ENCODE measurements at regions not wholly inside any gene's neighbourhood (a gene's known extent, or its start where the extent isn't known, plus 50 kb on each side); places are given as distances from the start of the nearest gene placed in this dataset.

GRCh38 chr10:120715171-120715570 is 136.0 kb upstream of the WDR11 start:
- H3K36me3 Mint-ChIP-seq (ENCODE audit: low read depth): no peaks in the 10 kb centered on the region
- no peak overlapping the region for H3K4me3 Mint-ChIP-seq
- H3K4me1 Mint-ChIP-seq (ENCODE audit: low read depth): no peaks in the 10 kb centered on the region
- H3K9me3 Mint-ChIP-seq: no peaks in the 10 kb centered on the region
- intact Hi-C loops (cut with micrococcal nuclease): loop anchor here (5.0 kb wide), 1 partner anchor 957 kb away; no protein-coding TSS in a partner anchor
- H3K27me3 Mint-ChIP-seq (ENCODE audit: insufficient read depth): no peaks in the 10 kb centered on the region
- DNase-seq (ENCODE audit: low spot score): no peak
- no peak overlapping the region for H3K27ac Mint-ChIP-seq

GRCh38 chr10:120719333-120719732 is 131.8 kb upstream of the WDR11 start:
- no peak for DNase-seq (ENCODE audit: low spot score)
- H3K4me1 Mint-ChIP-seq (ENCODE audit: low read depth): no peaks in the 10 kb centered on the region
- H3K36me3 Mint-ChIP-seq (ENCODE audit: low read depth): no peaks in the 10 kb centered on the region
- H3K9me3 Mint-ChIP-seq: no peaks in the 10 kb centered on the region
- no peak overlapping the region for H3K27ac Mint-ChIP-seq
- H3K4me3 Mint-ChIP-seq: no peak overlapping the region
- no peaks in the 10 kb centered on the region for H3K27me3 Mint-ChIP-seq (ENCODE audit: insufficient read depth)
- intact Hi-C loops (cut with micrococcal nuclease): loop anchor here (5.0 kb wide), 1 partner anchor 953 kb away; no protein-coding TSS in a partner anchor

GRCh38 chr10:120727001-120727400 is 124.2 kb upstream of the WDR11 start:
- intact Hi-C loops (cut with micrococcal nuclease): no loop called here
- H3K27ac Mint-ChIP-seq: no peak overlapping the region
- no peaks in the 10 kb centered on the region for H3K9me3 Mint-ChIP-seq

GRCh38 chr10:120729547-120729946 is 121.6 kb upstream of the WDR11 start:
- Mint-ChIP-seq H3K27ac (no peak overlapping the region), H3K27me3 (ENCODE audit: insufficient read depth) (no peaks in the 10 kb centered on the region), H3K36me3 (ENCODE audit: low read depth) (no peaks in the 10 kb centered on the region), H3K9me3 (no peaks in the 10 kb centered on the region), H3K4me3 (no peak overlapping the region), H3K4me1 (ENCODE audit: low read depth) (no peaks in the 10 kb centered on the region)
- intact Hi-C loops (cut with micrococcal nuclease): no loop called here
- DNase-seq (ENCODE audit: low spot score): no peak

More at GRCh38 chr10:120727001-120727400, 124.2 kb upstream of the WDR11 start:
- H3K36me3 Mint-ChIP-seq (ENCODE audit: low read depth): no peaks in the 10 kb centered on the region
- H3K4me1 Mint-ChIP-seq (ENCODE audit: low read depth): no peaks in the 10 kb centered on the region
- H3K4me3 Mint-ChIP-seq: no peak overlapping the region
- no peak for DNase-seq (ENCODE audit: low spot score)
- H3K27me3 Mint-ChIP-seq (ENCODE audit: insufficient read depth): no peaks in the 10 kb centered on the region

- Mint-ChIP-seq H3K27ac (no peak overlapping the region), H3K4me1 (ENCODE audit: low read depth) (no peaks in the 10 kb centered on the region), H3K4me3 (no peak overlapping the region), H3K27me3 (ENCODE audit: insufficient read depth) (no peaks in the 10 kb centered on the region), H3K9me3 (no peaks in the 10 kb centered on the region), H3K36me3 (ENCODE audit: low read depth) (no peaks in the 10 kb centered on the region)
- intact Hi-C loops (cut with micrococcal nuclease): no loop called here
- DNase-seq (ENCODE audit: low spot score): no peak
These were observed 119.1 kb upstream of the WDR11 start for GRCh38 chr10:120732067-120732466.

- Mint-ChIP-seq H3K4me3 (no peak overlapping the region), H3K9me3 (no peaks in the 10 kb centered on the region), H3K27me3 (ENCODE audit: insufficient read depth) (no peaks in the 10 kb centered on the region), H3K4me1 (ENCODE audit: low read depth) (no peaks in the 10 kb centered on the region), H3K36me3 (ENCODE audit: low read depth) (no peaks in the 10 kb centered on the region), H3K27ac (no peak overlapping the region)
- intact Hi-C loops (cut with micrococcal nuclease): no loop called here
- no peak for DNase-seq (ENCODE audit: low spot score)
These were observed 118.4 kb upstream of the WDR11 start for GRCh38 chr10:120732643-120733313.

GRCh38 chr10:120734483-120735078 is 116.6 kb upstream of the WDR11 start:
- Mint-ChIP-seq H3K27ac (no peak overlapping the region), H3K9me3 (no peaks in the 10 kb centered on the region), H3K4me1 (ENCODE audit: low read depth) (no peaks in the 10 kb centered on the region), H3K36me3 (ENCODE audit: low read depth) (no peaks in the 10 kb centered on the region), H3K4me3 (no peak overlapping the region), H3K27me3 (ENCODE audit: insufficient read depth) (no peaks in the 10 kb centered on the region)
- intact Hi-C loops (cut with micrococcal nuclease): no loop called here
- no peak for DNase-seq (ENCODE audit: low spot score)

GRCh38 chr10:120735315-120735714 is 115.8 kb upstream of the WDR11 start:
- no peak for DNase-seq (ENCODE audit: low spot score)
- no peaks in the 10 kb centered on the region for H3K36me3 Mint-ChIP-seq (ENCODE audit: low read depth)
- no peak overlapping the region for H3K27ac Mint-ChIP-seq
- H3K27me3 Mint-ChIP-seq (ENCODE audit: insufficient read depth): no peaks in the 10 kb centered on the region
- H3K9me3 Mint-ChIP-seq: no peaks in the 10 kb centered on the region
- H3K4me3 Mint-ChIP-seq: no peak overlapping the region
- no peaks in the 10 kb centered on the region for H3K4me1 Mint-ChIP-seq (ENCODE audit: low read depth)
- intact Hi-C loops (cut with micrococcal nuclease): no loop called here

- H3K4me3 Mint-ChIP-seq: no peak overlapping the region
These were observed 115.3 kb upstream of the WDR11 start for GRCh38 chr10:120735773-120736371.

GRCh38 chr10:120736377-120736776 is 114.8 kb upstream of the WDR11 start:
- intact Hi-C loops (cut with micrococcal nuclease): no loop called here
- Mint-ChIP-seq H3K27ac (no peak overlapping the region), H3K36me3 (ENCODE audit: low read depth) (no peaks in the 10 kb centered on the region), H3K4me3 (no peak overlapping the region), H3K4me1 (ENCODE audit: low read depth) (no peaks in the 10 kb centered on the region), H3K9me3 (no peaks in the 10 kb centered on the region), H3K27me3 (ENCODE audit: insufficient read depth) (no peaks in the 10 kb centered on the region)
- no peak for DNase-seq (ENCODE audit: low spot score)

More at GRCh38 chr10:120735773-120736371, 115.3 kb upstream of the WDR11 start:
- Mint-ChIP-seq H3K36me3 (ENCODE audit: low read depth) (no peaks in the 10 kb centered on the region), H3K27me3 (ENCODE audit: insufficient read depth) (no peaks in the 10 kb centered on the region), H3K4me1 (ENCODE audit: low read depth) (no peaks in the 10 kb centered on the region), H3K27ac (no peak overlapping the region), H3K9me3 (no peaks in the 10 kb centered on the region)
- DNase-seq (ENCODE audit: low spot score): no peak
- intact Hi-C loops (cut with micrococcal nuclease): no loop called here

GRCh38 chr10:120738658-120739057 is 112.5 kb upstream of the WDR11 start:
- intact Hi-C loops (cut with micrococcal nuclease): no loop called here
- H3K36me3 Mint-ChIP-seq (ENCODE audit: low read depth): no peaks in the 10 kb centered on the region
- H3K4me1 Mint-ChIP-seq (ENCODE audit: low read depth): no peaks in the 10 kb centered on the region
- H3K27me3 Mint-ChIP-seq (ENCODE audit: insufficient read depth): no peaks in the 10 kb centered on the region
- DNase-seq (ENCODE audit: low spot score): no peak
- H3K9me3 Mint-ChIP-seq: no peaks in the 10 kb centered on the region
- H3K27ac Mint-ChIP-seq: no peak overlapping the region
- H3K4me3 Mint-ChIP-seq: no peak overlapping the region

GRCh38 chr10:120741396-120741795 is 109.8 kb upstream of the WDR11 start:
- Mint-ChIP-seq H3K4me1 (ENCODE audit: low read depth) (no peaks in the 10 kb centered on the region), H3K36me3 (ENCODE audit: low read depth) (no peaks in the 10 kb centered on the region), H3K9me3 (no peaks in the 10 kb centered on the region), H3K27me3 (ENCODE audit: insufficient read depth) (no peaks in the 10 kb centered on the region), H3K27ac (no peak overlapping the region), H3K4me3 (no peak overlapping the region)
- intact Hi-C loops (cut with micrococcal nuclease): no loop called here
- DNase-seq (ENCODE audit: low spot score): no peak

- no peaks in the 10 kb centered on the region for H3K36me3 Mint-ChIP-seq (ENCODE audit: low read depth)
- intact Hi-C loops (cut with micrococcal nuclease): no loop called here
- no peaks in the 10 kb centered on the region for H3K4me1 Mint-ChIP-seq (ENCODE audit: low read depth)
- no peaks in the 10 kb centered on the region for H3K27me3 Mint-ChIP-seq (ENCODE audit: insufficient read depth)
- DNase-seq (ENCODE audit: low spot score): no peak
- H3K9me3 Mint-ChIP-seq: no peaks in the 10 kb centered on the region
- H3K27ac Mint-ChIP-seq: no peak overlapping the region
- no peak overlapping the region for H3K4me3 Mint-ChIP-seq
These were observed 108.8 kb upstream of the WDR11 start for GRCh38 chr10:120742373-120742772.

Measured in activated T-helper 1 cell treated with anti-CD3 and anti-CD28 coated beads, Interleukin-12 subunit alpha, Interleukin-12 subunit beta, Interleukin-2, Interleukin-4 antibody, amounts not matched to agents 30 ng/mL and 10 ng/mL and 1 ng/mL, durations not matched to agents 14 hours and 24 hours and 36 hours (primary cell).